Activated T-helper 2 cell treated with anti-CD3 and anti-CD28 coated beads, Interferon-gamma antibody, Interleukin-2, Interleukin-4, amounts not matched to agents 10 μg/mL and 5 μg/mL and 100 μg/mL, durations not matched to agents 14 hours and 24 hours and 36 hours (primary cell): ENCODE measurements at regions not wholly inside any gene's neighbourhood (a gene's known extent, or its start where the extent isn't known, plus 50 kb on each side); places are given as distances from the start of the nearest gene placed in this dataset.

Experiments
- DNase-seq: peaks from one replicate; pipeline ENCODE4 v3.0.0; 2021; ENCODE audit warnings: low spot score
- H3K27ac Mint-ChIP-seq: one replicate; pipeline ENCODE4 v1.8.0; 2021; ENCODE audit warnings: mixed read lengths
- H3K27me3 Mint-ChIP-seq: one replicate; pipeline ENCODE4 v1.8.0; 2021; ENCODE audit warnings: low read depth, mixed read lengths
- H3K36me3 Mint-ChIP-seq: one replicate; pipeline ENCODE4 v1.8.0; 2021; ENCODE audit warnings: low read depth, mixed read lengths
- H3K4me1 Mint-ChIP-seq: one replicate; pipeline ENCODE4 v1.8.0; 2021; ENCODE audit warnings: low read depth, mixed read lengths
- H3K4me3 Mint-ChIP-seq: one replicate; pipeline ENCODE4 v1.8.0; 2021; ENCODE audit warnings: low read depth, mild to moderate bottlenecking, moderate library complexity, mixed read lengths
- H3K9me3 Mint-ChIP-seq: one replicate; pipeline ENCODE4 v1.8.0; 2021; ENCODE audit warnings: mixed read lengths
- intact Hi-C: fragments of 100-400 bp; cut with micrococcal nuclease; formaldehyde crosslinking; loops from one replicate; pipeline ENCODE4 v1.15.1; 2023

- Mint-ChIP-seq H3K27me3 (peaks cover 4% of the 10 kb centered on the region), H3K36me3 (no peaks in the 10 kb centered on the region), H3K4me3 (no peak overlapping the region), H3K4me1 (no peaks in the 10 kb centered on the region), H3K27ac (no peak overlapping the region), H3K9me3 (no peaks in the 10 kb centered on the region)
- no peak for DNase-seq
- intact Hi-C loops, result no loop called here
Observed at GRCh38 chr13:73138638-73139491, 80.1 kb downstream of the KLF5 start.

- Mint-ChIP-seq H3K36me3 (no peaks in the 10 kb centered on the region), H3K27me3 (peaks cover 4% of the 10 kb centered on the region), H3K4me3 (no peak overlapping the region), H3K4me1 (no peaks in the 10 kb centered on the region), H3K27ac (no peak overlapping the region), H3K9me3 (no peaks in the 10 kb centered on the region)
- intact Hi-C loops, result no loop called here
- no peak for DNase-seq
Observed at GRCh38 chr13:73138276-73138637, 79.5 kb downstream of the KLF5 start.

GRCh38 chr13:73136776-73137175 is 78.0 kb downstream of the KLF5 start:
- H3K9me3 Mint-ChIP-seq, result no peaks in the 10 kb centered on the region
- intact Hi-C loops, result no loop called here
- DNase-seq, result no peak
- H3K4me1 Mint-ChIP-seq, result no peaks in the 10 kb centered on the region
- no peak overlapping the region for H3K4me3 Mint-ChIP-seq
- no peaks in the 10 kb centered on the region for H3K36me3 Mint-ChIP-seq
- no peak overlapping the region for H3K27ac Mint-ChIP-seq
- H3K27me3 Mint-ChIP-seq, result peaks cover 6% of the 10 kb centered on the region

- Mint-ChIP-seq H3K4me3 (no peak overlapping the region), H3K9me3 (no peaks in the 10 kb centered on the region), H3K36me3 (no peaks in the 10 kb centered on the region), H3K27me3 (peaks cover 5% of the 10 kb centered on the region), H3K4me1 (no peaks in the 10 kb centered on the region), H3K27ac (no peak overlapping the region)
- intact Hi-C loops, result no loop called here
- no peak for DNase-seq
Observed at GRCh38 chr13:73133531-73133930, 74.7 kb downstream of the KLF5 start.

GRCh38 chr13:73131247-73131646 is 72.4 kb downstream of the KLF5 start:
- H3K27me3 Mint-ChIP-seq, result peaks cover 8% of the 10 kb centered on the region
- no peak overlapping the region for H3K27ac Mint-ChIP-seq

GRCh38 chr13:73129023-73129422 is 70.2 kb downstream of the KLF5 start:
- Mint-ChIP-seq H3K27me3 (peaks cover 5% of the 10 kb centered on the region), H3K4me3 (no peak overlapping the region), H3K27ac (no peak overlapping the region)

More at GRCh38 chr13:73131247-73131646, 72.4 kb downstream of the KLF5 start:
- no peak for DNase-seq
- intact Hi-C loops, result no loop called here
- no peaks in the 10 kb centered on the region for H3K4me1 Mint-ChIP-seq
- no peak overlapping the region for H3K4me3 Mint-ChIP-seq
- H3K36me3 Mint-ChIP-seq, result no peaks in the 10 kb centered on the region
- H3K9me3 Mint-ChIP-seq, result no peaks in the 10 kb centered on the region

More at GRCh38 chr13:73129023-73129422, 70.2 kb downstream of the KLF5 start:
- Mint-ChIP-seq H3K4me1 (no peaks in the 10 kb centered on the region), H3K36me3 (no peaks in the 10 kb centered on the region), H3K9me3 (no peaks in the 10 kb centered on the region)
- no peak for DNase-seq
- intact Hi-C loops, result no loop called here
